Left lung (tissue), 4 donors: ENCODE measurements at regions not wholly inside any gene's neighbourhood (a gene's known extent, or its start where the extent isn't known, plus 50 kb on each side); places are given as distances from the start of the nearest gene placed in this dataset.

Experiments used
- ATAC-seq: fragments of 200-7000 bp; cut with Tn5 transposase; one replicate; pipeline ENCODE4 v1.9.1; 2020; ENCODE audit warnings: moderate library complexity
- DNase-seq, 4 donors: peaks; one replicate each; pipeline ENCODE4 v3.0.0-alpha.2; 2013 to 2020
- H3K27ac ChIP-seq, 2 donors: fragments of 200-600 bp; sonication (generic) in 1 of 2; one replicate each; pipeline versions ENCODE4 v1.5.0 to v1.8.0; 2020 to 2021
- H3K27me3 ChIP-seq, 2 donors: fragments of 200-600 bp; sonication (generic) in 1 of 2; one replicate each; pipeline versions ENCODE4 v1.5.0 to v1.8.0; 2020 to 2021
- H3K36me3 ChIP-seq, 2 donors: fragments of 200-600 bp; sonication (generic) in 1 of 2; one replicate each; pipeline versions ENCODE4 v1.5.0 to v1.8.0; 2020 to 2021
- H3K4me1 ChIP-seq, 2 donors: fragments of 200-600 bp; one replicate each; pipeline ENCODE4 v1.8.0; 2021
- H3K4me3 ChIP-seq, 2 donors: fragments of 200-600 bp; sonication (generic) in 1 of 2; one replicate each; pipeline versions ENCODE4 v1.5.0 to v1.8.0; 2020 to 2021; ENCODE audit warnings: mild to moderate bottlenecking in 1 of 2
- H3K9me3 ChIP-seq, 2 donors: fragments of 200-600 bp; sonication (generic) in 1 of 2; one replicate each; pipeline versions ENCODE4 v1.5.0 to v1.8.0; 2020 to 2021
- CTCF ChIP-seq, 2 donors: fragments of 200-600 bp; sonication (generic) in 1 of 2; IDR thresholded peaks; one replicate each; pipeline versions ENCODE4 v1.5.0 to v1.8.0; 2021; ENCODE audit warnings: antibody characterized with exemption in 2 of 2
- intact Hi-C, 2 donors: fragments of 100-400 bp; cut with DNase I; formaldehyde crosslinking; loops; one replicate each; pipeline versions ENCODE4 v1.11.2 to v1.14.2; 2022
- donor health status: DM: no; HTN: yes; CAD: no.
- donor health status: DM: no; HTN: no; CAD: no.

GRCh38 chr4:13246107-13246506 is 238.0 kb downstream of the RAB28 start:
- H3K36me3 ChIP-seq, result no peaks in the 10 kb centered on the region
- H3K27me3 ChIP-seq, result no peaks in the 10 kb centered on the region
- no peak overlapping the region for H3K27ac ChIP-seq
- TF ChIP-seq CTCF (IDR thresholded peaks at IDR 0.05), result no peak
- peaks cover 0 to 43% of the 10 kb centered on the region in 2 donors for H3K9me3 ChIP-seq
- intact Hi-C loops, result no loop called here
- DNase-seq, result no peak
- no peaks in the 10 kb centered on the region for H3K4me1 ChIP-seq
- ATAC-seq, result no peak
- H3K4me3 ChIP-seq, result no peak overlapping the region

- DNase-seq (no peak), ATAC-seq (no peak)
- intact Hi-C loops, result no loop called here
Measured at GRCh38 chr4:13244444-13244843, 239.7 kb downstream of the RAB28 start.

DNA sequence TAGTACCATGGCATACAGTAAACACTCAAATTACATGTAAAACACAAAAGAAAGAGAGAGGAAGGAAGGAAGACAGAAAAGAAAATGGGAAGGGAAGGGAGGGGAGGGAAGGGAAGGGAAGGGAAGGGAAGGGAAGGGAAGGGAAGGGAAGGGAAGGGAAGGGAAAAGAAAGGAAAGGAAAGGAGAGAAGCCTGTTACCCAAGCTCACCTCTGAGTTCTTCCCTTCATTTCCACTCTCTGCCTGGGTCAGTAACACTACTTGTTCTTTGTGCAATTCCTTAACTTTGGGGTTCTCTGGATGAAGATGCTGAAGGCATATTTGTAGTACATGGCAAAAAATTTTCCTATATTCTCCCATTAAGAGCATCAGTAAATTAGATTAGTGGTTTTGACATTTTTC is 241.0 kb downstream of the RAB28 start:
- H3K27ac ChIP-seq, result no peak overlapping the region
- H3K4me1 ChIP-seq, result no peaks in the 10 kb centered on the region
- no peak for ATAC-seq
- TF ChIP-seq CTCF (IDR thresholded peaks at IDR 0.05), result no peak
- DNase-seq, result no peak
- H3K9me3 ChIP-seq, result peaks cover 0 to 32% of the 10 kb centered on the region in 2 donors
- no peaks in the 10 kb centered on the region for H3K36me3 ChIP-seq
- no peak overlapping the region for H3K4me3 ChIP-seq
- intact Hi-C loops, result no loop called here
- H3K27me3 ChIP-seq, result no peaks in the 10 kb centered on the region

More at GRCh38 chr4:13244444-13244843, 239.7 kb downstream of the RAB28 start:
- TF ChIP-seq CTCF (IDR thresholded peaks at IDR 0.05), result no peak
- Histone ChIP-seq H3K9me3 (peaks cover 0 to 43% of the 10 kb centered on the region in 2 donors), H3K27me3 (no peaks in the 10 kb centered on the region), H3K27ac (no peak overlapping the region), H3K36me3 (no peaks in the 10 kb centered on the region), H3K4me1 (no peaks in the 10 kb centered on the region), H3K4me3 (no peak overlapping the region)

GRCh38 chr4:13240066-13240465 is 244.1 kb downstream of the RAB28 start:
- Histone ChIP-seq H3K9me3 (peaks cover 0 to 9% of the 10 kb centered on the region in 2 donors), H3K27me3 (no peaks in the 10 kb centered on the region), H3K4me3 (no peak overlapping the region), H3K36me3 (no peaks in the 10 kb centered on the region), H3K27ac (no peak overlapping the region), H3K4me1 (no peaks in the 10 kb centered on the region)
- no peak for TF ChIP-seq CTCF (IDR thresholded peaks at IDR 0.05)
- no peak for DNase-seq
- ATAC-seq, result no peak
- intact Hi-C loops, result no loop called here

DNA sequence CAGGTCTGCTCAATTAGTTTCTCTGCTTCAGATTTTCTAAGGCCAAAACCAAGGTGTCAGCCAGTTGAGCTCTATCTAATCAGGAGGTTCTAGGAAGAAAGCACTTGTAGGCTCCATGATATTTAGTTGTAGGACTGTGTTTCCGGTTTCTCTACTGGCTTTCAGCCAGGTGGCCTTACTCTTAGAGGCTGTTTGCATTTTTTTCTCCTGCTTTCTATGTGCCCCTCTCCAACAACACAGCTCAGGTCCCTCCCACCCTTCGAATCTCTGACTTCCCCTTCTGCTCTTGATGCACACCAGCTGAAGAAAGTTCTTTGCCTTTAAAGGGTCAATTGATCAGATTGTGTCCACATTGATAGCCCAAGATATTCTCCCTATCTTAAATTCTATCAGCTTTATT is 245.2 kb downstream of the RAB28 start:
- ATAC-seq, result no peak
- DNase-seq, result no peak
- TF ChIP-seq CTCF (IDR thresholded peaks at IDR 0.05), result no peak
- Histone ChIP-seq H3K27me3 (no peaks in the 10 kb centered on the region), H3K4me3 (no peak overlapping the region), H3K27ac (no peak overlapping the region), H3K36me3 (no peaks in the 10 kb centered on the region), H3K9me3 (peaks cover 0 to 3% of the 10 kb centered on the region in 2 donors), H3K4me1 (no peaks in the 10 kb centered on the region)
- intact Hi-C loops, result no loop called here
